ENCODE measurements at regions not wholly inside any gene's neighbourhood (a gene's known extent, or its start where the extent isn't known, plus 50 kb on each side); places are given as distances from the start of the nearest gene placed in this dataset.

GRCh38 chr6:97438011-97438671 is 155.1 kb upstream of the MMS22L start:
- H3K9me2 ChIP-seq (replicated peaks; ENCODE audit: control insufficient read depth, low read length) = no peaks in the 10 kb centered on the region
- TF ChIP-seq CTCF (IDR thresholded peaks at IDR 0.05; ENCODE audit: low read depth, low read length, poor library complexity, severe bottlenecking) (no peak), EZH2phosphoT487 (IDR thresholded peaks at IDR 0.05; ENCODE audit: borderline replicate concordance, low read length) (no peak)

GRCh38 chr6:97440590-97441176 is 157.7 kb upstream of the MMS22L start:
- H3K9me2 ChIP-seq (replicated peaks; ENCODE audit: control insufficient read depth, low read length) = no peaks in the 10 kb centered on the region
- no peak overlapping the region for H3K4me3 ChIP-seq (ENCODE audit: low read length)
- no peaks in the 10 kb centered on the region for H3K4me1 ChIP-seq (ENCODE audit: control insufficient read depth, low read length)
- no peaks in the 10 kb centered on the region for H3K27me3 ChIP-seq (ENCODE audit: control insufficient read depth, low read length)
- no peaks in the 10 kb centered on the region for H4K20me1 ChIP-seq (ENCODE audit: control insufficient read depth, insufficient read depth, low read depth, low read length)
- H3K9me3 ChIP-seq (ENCODE audit: control insufficient read depth, insufficient read depth, low read length) = no peaks in the 10 kb centered on the region
- TF ChIP-seq CTCF (IDR thresholded peaks at IDR 0.05; ENCODE audit: low read depth, low read length, poor library complexity, severe bottlenecking) (no peak), EZH2phosphoT487 (IDR thresholded peaks at IDR 0.05; ENCODE audit: borderline replicate concordance, low read length) (no peak)
- H3K4me2 ChIP-seq (ENCODE audit: low read length) = no peak overlapping the region
- H3K79me2 ChIP-seq (ENCODE audit: control insufficient read depth, low read length) = no peaks in the 10 kb centered on the region
- no peak overlapping the region for H3K27ac ChIP-seq (ENCODE audit: low read depth, low read length)
- H3K36me3 ChIP-seq (ENCODE audit: control insufficient read depth, low read length) = no peaks in the 10 kb centered on the region
- H3F3A ChIP-seq (ENCODE audit: control insufficient read depth, insufficient read depth) = no peaks in the 10 kb centered on the region

More at GRCh38 chr6:97438011-97438671, 155.1 kb upstream of the MMS22L start:
- Histone ChIP-seq H3K4me3 (ENCODE audit: low read length) (no peak overlapping the region), H3K27ac (ENCODE audit: low read depth, low read length) (no peak overlapping the region), H3K27me3 (ENCODE audit: control insufficient read depth, low read length) (no peaks in the 10 kb centered on the region), H3K4me2 (ENCODE audit: low read length) (no peak overlapping the region), H3K79me2 (ENCODE audit: control insufficient read depth, low read length) (no peaks in the 10 kb centered on the region), H3K4me1 (ENCODE audit: control insufficient read depth, low read length) (no peaks in the 10 kb centered on the region), H3K9me3 (ENCODE audit: control insufficient read depth, insufficient read depth, low read length) (no peaks in the 10 kb centered on the region), H4K20me1 (ENCODE audit: control insufficient read depth, insufficient read depth, low read depth, low read length) (no peaks in the 10 kb centered on the region), H3K36me3 (ENCODE audit: control insufficient read depth, low read length) (no peaks in the 10 kb centered on the region), H3F3A (ENCODE audit: control insufficient read depth, insufficient read depth) (no peaks in the 10 kb centered on the region)

GRCh38 chr6:97443408-97444080 is 160.5 kb upstream of the MMS22L start:
- Histone ChIP-seq H3K4me2 (ENCODE audit: low read length) (no peak overlapping the region), H3K79me2 (ENCODE audit: control insufficient read depth, low read length) (no peaks in the 10 kb centered on the region)

More at GRCh38 chr6:97443408-97444080, 160.5 kb upstream of the MMS22L start:
- H4K20me1 ChIP-seq (ENCODE audit: control insufficient read depth, insufficient read depth, low read depth, low read length) = no peaks in the 10 kb centered on the region
- no peaks in the 10 kb centered on the region for H3K36me3 ChIP-seq (ENCODE audit: control insufficient read depth, low read length)
- no peak overlapping the region for H3K4me3 ChIP-seq (ENCODE audit: low read length)
- no peaks in the 10 kb centered on the region for H3F3A ChIP-seq (ENCODE audit: control insufficient read depth, insufficient read depth)
- TF ChIP-seq EZH2phosphoT487 (IDR thresholded peaks at IDR 0.05; ENCODE audit: borderline replicate concordance, low read length) = no peak
- no peak for TF ChIP-seq CTCF (IDR thresholded peaks at IDR 0.05; ENCODE audit: low read depth, low read length, poor library complexity, severe bottlenecking)
- H3K9me2 ChIP-seq (replicated peaks; ENCODE audit: control insufficient read depth, low read length) = no peaks in the 10 kb centered on the region
- no peaks in the 10 kb centered on the region for H3K9me3 ChIP-seq (ENCODE audit: control insufficient read depth, insufficient read depth, low read length)
- peaks cover 6% of the 10 kb centered on the region; the same call in 1 of the 2 replicates for H3K27me3 ChIP-seq (ENCODE audit: control insufficient read depth, low read length)
- H3K4me1 ChIP-seq (ENCODE audit: control insufficient read depth, low read length) = no peaks in the 10 kb centered on the region
- no peak overlapping the region for H3K27ac ChIP-seq (ENCODE audit: low read depth, low read length)
